ENCODE measurements at regions not wholly inside any gene's neighbourhood (a gene's known extent, or its start where the extent isn't known, plus 50 kb on each side); places are given as distances from the start of the nearest gene placed in this dataset.
"Not testable (repeated sequence)": the region's sequence is repeated elsewhere in the genome, so short reads cannot be mapped to it uniquely, and the experiment has no call there.

- POLR2A ChIA-PET, result no interaction called here
- ATAC-seq (no peak), DNase-seq (no peak)
- CTCF ChIA-PET, result no interaction called here
- Mint-ChIP-seq H3K9me3 (ENCODE audit: insufficient read depth) (no peaks in the 10 kb centered on the region), H3K27ac (no peak overlapping the region), H3K4me3 (no peak overlapping the region), H3K36me3 (ENCODE audit: low read depth) (no peaks in the 10 kb centered on the region), H3K27me3 (ENCODE audit: low read depth) (no peaks in the 10 kb centered on the region), H3K4me1 (ENCODE audit: low read depth) (peaks cover 4% of the 10 kb centered on the region)
Observed at GRCh38 chr16:85531516-85531915, 81.6 kb upstream of the GSE1 start.

- no peak for ATAC-seq
Observed at GRCh38 chr16:85532147-85532546, 81.0 kb upstream of the GSE1 start.

GRCh38 chr16:85533593-85533992 is 79.5 kb upstream of the GSE1 start:
- DNase-seq; H3K36me3 Mint-ChIP-seq (ENCODE audit: low read depth); H3K4me3 Mint-ChIP-seq; H3K27ac Mint-ChIP-seq; ATAC-seq; H3K4me1 Mint-ChIP-seq (ENCODE audit: low read depth); H3K9me3 Mint-ChIP-seq (ENCODE audit: insufficient read depth); CTCF ChIA-PET; H3K27me3 Mint-ChIP-seq (ENCODE audit: low read depth): not testable (repeated sequence)
- POLR2A ChIA-PET, result interaction anchor here (0.7 kb wide), 1 partner anchor 21 kb away, joined by 4 read pairs; no protein-coding TSS in a partner anchor

More at GRCh38 chr16:85532147-85532546, 81.0 kb upstream of the GSE1 start:
- no peak for DNase-seq
- Mint-ChIP-seq H3K9me3 (ENCODE audit: insufficient read depth) (no peaks in the 10 kb centered on the region), H3K4me1 (ENCODE audit: low read depth) (peaks cover 4% of the 10 kb centered on the region), H3K27me3 (ENCODE audit: low read depth) (no peaks in the 10 kb centered on the region), H3K4me3 (no peak overlapping the region), H3K27ac (no peak overlapping the region), H3K36me3 (ENCODE audit: low read depth) (no peaks in the 10 kb centered on the region)
- ChIA-PET CTCF (no interaction called here), POLR2A (no interaction called here)

GRCh38 chr16:85534536-85535351 is 78.4 kb upstream of the GSE1 start:
- no peak for ATAC-seq
- H3K36me3 Mint-ChIP-seq (ENCODE audit: low read depth), result no peaks in the 10 kb centered on the region
- no peak overlapping the region for H3K27ac Mint-ChIP-seq
- DNase-seq, result no peak
- H3K9me3 Mint-ChIP-seq (ENCODE audit: insufficient read depth), result no peaks in the 10 kb centered on the region
- CTCF ChIA-PET, result no interaction called here
- no peak overlapping the region for H3K4me3 Mint-ChIP-seq
- H3K27me3 Mint-ChIP-seq (ENCODE audit: low read depth), result peaks cover 3% of the 10 kb centered on the region
- peaks cover 4% of the 10 kb centered on the region for H3K4me1 Mint-ChIP-seq (ENCODE audit: low read depth)
- POLR2A ChIA-PET, result no interaction called here

GRCh38 chr16:85535352-85536072 is 77.6 kb upstream of the GSE1 start:
- POLR2A ChIA-PET, result no interaction called here
- no peak overlapping the region for H3K4me3 Mint-ChIP-seq
- CTCF ChIA-PET, result no interaction called here

GRCh38 chr16:85536073-85536410 is 77.1 kb upstream of the GSE1 start:
- ATAC-seq (no peak), DNase-seq (no peak)
- Mint-ChIP-seq H3K36me3 (ENCODE audit: low read depth) (no peaks in the 10 kb centered on the region), H3K4me1 (ENCODE audit: low read depth) (peaks cover 4% of the 10 kb centered on the region), H3K4me3 (no peak overlapping the region), H3K9me3 (ENCODE audit: insufficient read depth) (no peaks in the 10 kb centered on the region), H3K27me3 (ENCODE audit: low read depth) (peaks cover 3% of the 10 kb centered on the region), H3K27ac (no peak overlapping the region)
- ChIA-PET CTCF (no interaction called here), POLR2A (no interaction called here)

More at GRCh38 chr16:85535352-85536072, 77.6 kb upstream of the GSE1 start:
- Mint-ChIP-seq H3K27ac (no peak overlapping the region), H3K27me3 (ENCODE audit: low read depth) (peaks cover 3% of the 10 kb centered on the region), H3K9me3 (ENCODE audit: insufficient read depth) (no peaks in the 10 kb centered on the region), H3K4me1 (ENCODE audit: low read depth) (peaks cover 4% of the 10 kb centered on the region), H3K36me3 (ENCODE audit: low read depth) (no peaks in the 10 kb centered on the region)
- no peak for DNase-seq
- no peak for ATAC-seq

- Mint-ChIP-seq H3K4me3 (no peak overlapping the region), H3K36me3 (ENCODE audit: low read depth) (no peaks in the 10 kb centered on the region), H3K4me1 (ENCODE audit: low read depth) (peaks cover 5% of the 10 kb centered on the region), H3K9me3 (ENCODE audit: insufficient read depth) (no peaks in the 10 kb centered on the region), H3K27me3 (ENCODE audit: low read depth) (peaks cover 3% of the 10 kb centered on the region), H3K27ac (no peak overlapping the region)
- DNase-seq (no peak), ATAC-seq (no peak)
- CTCF ChIA-PET, result interaction anchor here (0.9 to 1.9 kb wide), 2 partner anchors 8 to 27 kb away, joined by 3 to 4 read pairs; no protein-coding TSS in a partner anchor
- POLR2A ChIA-PET, result no interaction called here
Observed at GRCh38 chr16:85536411-85537330, 76.5 kb upstream of the GSE1 start.

GRCh38 chr16:85537331-85537788 is 75.8 kb upstream of the GSE1 start:
- ChIA-PET POLR2A (no interaction called here), CTCF (interaction anchor here (0.9 to 1.9 kb wide), 3 partner anchors 9 to 73 kb away, joined by 3 to 4 read pairs (median 4); no protein-coding TSS in a partner anchor)
- Mint-ChIP-seq H3K36me3 (ENCODE audit: low read depth) (no peaks in the 10 kb centered on the region), H3K27ac (no peak overlapping the region), H3K27me3 (ENCODE audit: low read depth) (peaks cover 3% of the 10 kb centered on the region), H3K4me1 (ENCODE audit: low read depth) (peaks cover 7% of the 10 kb centered on the region), H3K9me3 (ENCODE audit: insufficient read depth) (no peaks in the 10 kb centered on the region), H3K4me3 (no peak overlapping the region)
- no peak for ATAC-seq
- no peak for DNase-seq

GRCh38 chr16:85537795-85538401 is 75.2 kb upstream of the GSE1 start:
- Mint-ChIP-seq H3K27ac (no peak overlapping the region), H3K4me3 (no peak overlapping the region), H3K4me1 (ENCODE audit: low read depth) (peaks cover 7% of the 10 kb centered on the region), H3K9me3 (ENCODE audit: insufficient read depth) (no peaks in the 10 kb centered on the region), H3K36me3 (ENCODE audit: low read depth) (no peaks in the 10 kb centered on the region), H3K27me3 (ENCODE audit: low read depth) (peaks cover 3% of the 10 kb centered on the region)
- ChIA-PET POLR2A (no interaction called here), CTCF (interaction anchor here (0.9 to 1.9 kb wide), 4 partner anchors 9 to 78 kb away, joined by 3 to 4 read pairs (median 4); no protein-coding TSS in a partner anchor)
- ATAC-seq (no peak), DNase-seq (no peak)

- Mint-ChIP-seq H3K36me3 (ENCODE audit: low read depth) (no peaks in the 10 kb centered on the region), H3K4me3 (no peak overlapping the region), H3K27me3 (ENCODE audit: low read depth) (peaks cover 3% of the 10 kb centered on the region), H3K27ac (no peak overlapping the region), H3K4me1 (ENCODE audit: low read depth) (peaks cover 7% of the 10 kb centered on the region), H3K9me3 (ENCODE audit: insufficient read depth) (no peaks in the 10 kb centered on the region)
- ATAC-seq (no peak), DNase-seq (no peak)
- ChIA-PET POLR2A (interaction anchor here (0.7 to 1.3 kb wide), 3 partner anchors 13 to 18 kb away, joined by 3 to 4 read pairs (median 3); no protein-coding TSS in a partner anchor), CTCF (interaction anchor here (1.2 kb wide), 2 partner anchors 13 to 74 kb away, joined by 3 read pairs; partner anchors contain the start of gene GSE1)
Observed at GRCh38 chr16:85539084-85539483, 74.0 kb upstream of the GSE1 start.

- ChIA-PET POLR2A (interaction anchor here (0.7 to 1.3 kb wide), 2 partner anchors 14 to 18 kb away, joined by 3 to 4 read pairs; no protein-coding TSS in a partner anchor), CTCF (interaction anchor here (0.6 to 1.4 kb wide), 5 partner anchors 10 to 196 kb away, joined by 3 to 5 read pairs (median 3); partner anchors contain the start of gene GSE1)
- Mint-ChIP-seq H3K36me3 (ENCODE audit: low read depth) (no peaks in the 10 kb centered on the region), H3K4me1 (ENCODE audit: low read depth) (peaks cover 7% of the 10 kb centered on the region), H3K27ac (no peak overlapping the region), H3K27me3 (ENCODE audit: low read depth) (peaks cover 3% of the 10 kb centered on the region), H3K4me3 (no peak overlapping the region), H3K9me3 (ENCODE audit: insufficient read depth) (no peaks in the 10 kb centered on the region)
- no peak for DNase-seq
- ATAC-seq, result no peak
Observed at GRCh38 chr16:85539629-85540291, 73.4 kb upstream of the GSE1 start.
